Pons (tissue), 1 donor: ENCODE measurements at regions not wholly inside any gene's neighbourhood (a gene's known extent, or its start where the extent isn't known, plus 50 kb on each side); places are given as distances from the start of the nearest gene placed in this dataset.
"Not testable (repeated sequence)": the region's sequence is repeated elsewhere in the genome, so short reads cannot be mapped to it uniquely, and the experiment has no call there.

Experiments
- DNase-seq: peaks from one replicate; pipeline ENCODE4 v3.0.0-alpha.2; 2016; ENCODE audit warnings: low spot score

DNA sequence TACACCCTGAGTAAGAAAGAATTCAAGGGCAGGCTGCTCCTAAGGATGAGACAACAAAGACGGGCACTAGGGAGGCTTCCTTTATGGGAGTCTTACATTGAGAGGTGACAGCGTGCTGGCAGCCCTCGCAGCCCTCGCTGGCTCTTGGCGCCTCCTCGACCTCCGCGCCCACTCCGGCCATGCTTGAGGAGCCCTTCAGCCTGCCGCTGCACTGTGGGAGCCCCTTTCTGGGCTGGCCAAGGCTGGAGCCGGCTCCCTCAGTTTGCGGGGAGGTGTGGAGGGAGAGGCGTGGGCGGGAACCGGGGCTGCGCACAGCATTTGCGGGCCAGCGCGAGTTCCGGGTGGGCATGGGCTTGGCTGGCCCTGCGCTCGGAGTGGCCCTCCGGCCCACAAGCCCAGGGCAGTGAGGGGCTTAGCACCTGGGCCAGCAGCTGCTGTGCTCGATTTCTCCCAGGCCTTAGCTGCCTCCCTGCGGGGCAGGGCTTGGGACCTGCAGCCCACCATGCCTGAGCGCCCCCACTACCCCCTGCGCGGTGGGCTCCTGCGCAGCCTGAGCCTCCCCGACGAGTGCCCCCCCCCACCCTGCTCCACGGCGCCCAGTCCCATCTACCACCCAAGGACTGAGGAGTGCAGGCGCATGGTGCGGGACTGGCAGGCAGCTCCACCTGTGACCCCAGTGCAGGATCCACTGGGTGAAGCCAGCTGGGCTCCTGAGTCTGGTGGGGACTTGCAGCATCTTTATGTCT is 75.3 kb downstream of the BARX1 start:
- DNase-seq: not testable (repeated sequence)

DNA sequence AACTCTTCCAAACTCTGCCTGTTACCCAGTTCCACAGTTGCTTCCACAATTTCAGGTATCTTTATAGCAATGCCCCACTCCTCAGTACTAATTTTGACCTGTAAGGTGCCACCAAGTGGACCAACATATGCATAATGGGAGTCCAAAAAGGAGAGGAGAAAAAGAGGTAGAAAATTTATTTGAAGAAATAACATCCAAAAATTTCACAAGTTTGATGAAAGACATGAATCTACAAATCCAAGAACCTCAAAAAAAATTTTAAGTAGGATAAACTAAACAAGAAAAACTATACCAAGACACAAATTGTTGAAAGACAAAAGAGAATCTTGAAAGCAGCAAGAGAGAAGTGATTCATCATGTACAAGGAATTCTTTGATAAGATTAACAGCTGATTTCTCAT is 79.8 kb downstream of the BARX1 start:
- DNase-seq: no peak

DNA sequence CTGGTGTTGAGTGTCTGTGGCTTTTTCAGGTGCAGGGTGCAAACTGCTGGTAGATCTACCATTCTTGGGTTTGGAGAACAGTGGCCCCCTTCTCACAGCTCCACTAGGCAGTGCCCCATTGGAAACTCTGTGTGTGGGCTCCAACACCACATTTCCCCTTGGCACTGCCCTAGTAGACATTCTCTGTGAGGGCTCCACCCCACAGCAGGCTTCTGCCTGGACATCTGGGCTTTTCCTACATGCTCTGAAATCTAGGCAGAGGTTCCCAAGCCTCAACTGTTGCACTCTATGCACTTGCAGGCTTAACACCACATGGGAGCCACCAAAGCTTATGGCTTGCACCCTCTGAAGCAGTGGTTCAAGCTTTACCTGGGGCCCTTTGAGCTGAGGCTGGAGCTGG is 80.9 kb downstream of the BARX1 start:
- no peak for DNase-seq

DNA sequence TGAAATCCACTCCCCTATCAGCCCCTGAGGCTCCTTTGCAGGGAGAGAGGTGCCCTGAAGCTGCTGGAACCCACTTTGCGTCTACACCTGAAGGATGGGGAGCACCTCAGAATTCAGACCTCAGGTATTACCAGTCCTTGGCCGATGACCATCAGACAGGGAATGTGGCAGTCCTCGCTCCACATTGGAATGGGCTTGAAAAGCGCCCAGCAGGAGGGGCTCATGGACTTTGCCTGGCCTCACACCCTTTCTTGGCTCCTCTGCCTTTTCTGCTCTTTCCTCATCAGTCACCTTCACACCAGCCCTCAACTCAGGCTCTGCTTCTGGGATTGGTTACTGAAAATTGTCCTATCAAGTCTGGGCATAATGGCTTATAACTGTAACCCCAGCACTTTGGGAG is 83.9 kb downstream of the BARX1 start:
- no peak for DNase-seq

DNA sequence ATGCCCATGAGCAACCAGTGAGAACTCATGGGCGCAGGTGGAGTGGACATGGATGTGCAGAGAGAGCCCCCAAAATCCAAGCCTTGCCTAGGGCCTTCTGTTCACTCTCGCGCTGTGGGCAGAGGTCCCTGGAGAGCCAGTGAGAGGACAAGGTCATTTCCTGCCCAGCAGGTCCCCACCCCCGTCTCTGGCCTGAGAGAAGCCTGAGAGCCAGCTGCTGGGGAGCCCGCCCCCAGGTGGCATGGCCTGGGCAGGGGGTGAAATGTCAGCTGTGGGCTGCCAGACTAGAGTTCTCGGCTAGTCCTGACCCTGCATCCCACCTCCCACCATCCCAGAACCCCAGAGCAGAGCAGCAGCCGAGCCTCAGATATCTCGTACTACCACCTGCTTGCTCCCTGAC is 85.3 kb downstream of the BARX1 start:
- no peak for DNase-seq

DNA sequence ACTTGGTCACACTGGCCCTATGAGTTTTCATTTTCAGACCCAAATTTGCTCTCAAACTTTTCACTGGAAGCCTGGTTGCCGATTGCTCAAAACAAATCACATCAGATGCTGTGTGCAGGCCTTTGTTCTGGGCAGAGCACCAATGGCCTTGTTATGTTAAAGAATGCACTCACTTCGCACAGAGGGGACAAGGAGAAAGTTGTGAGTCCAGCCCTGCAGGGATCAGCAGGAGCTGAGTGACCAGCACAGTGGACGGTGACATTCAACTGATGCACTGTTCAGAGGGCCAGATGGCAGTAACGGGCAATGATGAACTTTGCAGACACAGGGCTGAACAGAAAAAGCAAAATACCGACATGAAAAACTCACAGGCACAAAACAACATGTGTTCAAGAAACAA is 86.1 kb downstream of the BARX1 start:
- DNase-seq: no peak

DNA sequence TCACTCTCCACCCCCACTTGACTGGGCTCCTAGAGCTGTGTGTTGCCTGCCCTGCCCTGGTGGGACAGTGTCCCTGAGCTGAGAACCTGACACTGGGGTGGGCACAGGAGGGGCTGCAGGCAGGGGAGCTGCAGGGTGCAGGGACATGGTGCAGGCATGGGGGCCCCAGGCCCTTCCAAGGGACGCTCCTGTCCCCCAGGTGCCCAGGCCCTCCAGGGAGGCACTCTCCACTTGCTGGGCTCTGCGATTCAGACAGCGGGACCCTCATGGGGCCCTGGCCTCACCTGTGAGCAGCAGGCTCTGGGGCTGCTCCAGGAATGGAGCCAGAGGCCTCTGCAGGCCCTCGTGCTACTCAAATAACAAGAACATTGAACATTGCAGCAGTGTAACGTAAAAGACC is 89.4 kb downstream of the BARX1 start:
- DNase-seq: no peak

DNA sequence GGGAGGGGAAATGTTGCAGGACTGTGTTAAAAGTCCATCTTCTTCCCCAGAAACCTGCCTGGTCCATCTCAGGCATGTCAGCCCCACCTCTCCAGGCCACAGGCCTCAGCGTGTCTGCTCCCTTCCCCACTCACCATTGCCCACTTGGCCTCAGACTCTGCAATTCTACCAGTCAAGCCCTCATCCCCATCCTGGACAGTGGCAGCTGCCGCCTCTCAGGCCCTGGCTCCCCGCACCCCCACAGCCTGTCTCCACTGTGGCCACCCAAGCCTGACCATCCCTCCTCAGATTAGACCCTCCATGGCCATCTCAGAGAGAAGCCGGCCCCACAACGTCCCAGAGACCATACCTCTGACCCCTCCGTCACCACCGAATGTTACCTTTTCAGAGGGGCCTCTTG is 89.9 kb downstream of the BARX1 start:
- no peak for DNase-seq

DNA sequence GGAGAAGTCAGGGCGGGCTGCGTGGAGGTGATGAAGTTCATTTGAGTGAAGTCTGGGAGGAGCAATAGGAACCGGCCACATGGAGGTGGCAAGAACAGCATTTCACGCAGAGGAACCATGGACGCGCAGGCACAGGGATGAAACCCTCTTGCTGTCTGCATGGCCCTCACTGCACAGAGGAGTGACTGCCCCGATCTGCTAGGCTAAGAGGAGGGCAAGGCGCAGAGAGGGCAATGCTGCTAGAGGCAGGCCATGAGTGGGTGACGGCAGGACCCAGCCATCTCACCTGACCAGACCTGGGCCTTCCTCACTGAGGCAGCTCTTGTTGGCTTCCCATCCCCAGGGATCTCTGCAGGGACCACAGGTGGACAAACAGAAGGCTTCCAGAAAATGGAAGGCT is 90.3 kb downstream of the BARX1 start:
- DNase-seq: no peak

DNA sequence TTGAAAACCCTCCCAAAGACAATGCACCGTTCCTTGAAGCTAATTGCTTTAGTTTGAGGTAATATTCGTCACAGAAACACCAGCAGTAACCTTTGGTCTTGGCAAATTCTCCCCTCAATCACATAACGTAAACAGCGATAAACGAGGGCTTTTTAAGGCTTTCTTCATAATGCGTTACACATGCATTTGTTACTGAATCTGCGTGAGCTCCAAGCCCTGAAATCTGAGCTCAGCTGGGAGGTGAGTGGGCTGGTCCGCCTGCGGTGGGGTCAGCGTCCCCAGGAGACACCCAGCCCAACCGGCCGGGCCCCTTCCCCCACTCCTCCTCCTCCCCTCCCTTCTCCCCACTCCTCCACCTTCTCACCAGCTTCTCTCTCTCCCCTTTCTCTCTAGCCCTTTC is 91.1 kb downstream of the BARX1 start:
- no peak for DNase-seq

DNA sequence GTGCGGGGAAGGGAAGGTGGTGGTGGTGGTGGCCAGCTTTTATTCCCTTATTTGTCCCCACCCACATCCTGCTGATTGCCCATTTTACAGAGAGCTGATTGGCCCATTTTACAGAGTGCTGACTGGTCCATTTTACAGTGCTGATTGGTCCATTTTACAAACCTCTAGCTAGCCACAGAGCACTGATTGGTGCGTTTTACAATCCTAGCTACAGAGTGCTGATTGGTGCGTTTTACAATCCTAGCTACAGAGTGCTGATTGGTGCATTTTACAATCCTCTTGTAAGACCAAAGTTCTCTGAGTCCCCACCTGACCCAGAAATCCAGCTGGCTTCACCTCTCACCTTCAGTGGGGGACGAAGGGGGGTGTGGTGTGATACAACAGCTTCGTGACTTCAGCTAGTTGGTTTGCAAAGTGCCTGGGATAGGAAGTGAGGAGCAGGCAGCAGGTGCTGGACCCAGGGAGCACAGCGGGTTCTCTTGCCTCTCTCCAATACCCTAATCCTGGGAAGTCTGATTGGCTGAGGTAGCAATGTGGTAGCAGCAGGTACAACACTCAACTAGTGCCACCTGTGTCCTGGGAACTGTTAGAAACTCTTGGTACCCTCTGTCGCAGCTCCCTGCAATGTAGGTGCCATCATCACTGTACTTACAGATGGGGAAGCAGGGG is 92.1 kb downstream of the BARX1 start:
- DNase-seq: no peak

DNA sequence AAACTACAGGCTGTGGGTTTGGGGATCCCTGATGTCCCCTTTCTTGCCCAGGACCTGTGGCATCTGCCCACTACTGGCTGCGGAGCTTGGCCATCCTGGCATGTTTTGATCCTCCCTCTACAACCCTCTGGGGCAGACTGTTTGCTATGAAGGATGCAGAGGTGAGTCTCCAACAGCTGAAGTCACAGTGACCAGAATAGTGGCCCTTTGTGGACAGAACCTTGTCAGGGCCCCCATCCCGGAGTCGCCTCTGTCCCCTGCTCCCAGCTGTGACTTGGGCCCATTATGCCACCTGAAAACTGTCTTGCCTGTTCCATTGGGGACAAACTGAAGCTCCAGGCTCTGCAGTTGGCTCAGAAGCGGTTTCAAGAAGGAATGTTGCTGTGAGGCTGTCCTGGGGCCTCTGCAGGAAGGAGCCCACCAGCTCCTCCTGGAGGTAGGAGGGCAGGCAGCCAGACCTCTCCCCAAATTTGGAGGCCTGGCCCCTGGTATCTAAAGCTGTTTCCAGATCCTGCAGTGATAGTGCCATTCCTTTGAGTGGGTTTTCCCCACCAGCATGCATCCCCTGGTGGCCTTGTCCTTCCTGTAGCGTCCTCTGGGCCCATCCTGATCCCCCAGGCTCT is 93.3 kb downstream of the BARX1 start:
- DNase-seq: no peak

DNA sequence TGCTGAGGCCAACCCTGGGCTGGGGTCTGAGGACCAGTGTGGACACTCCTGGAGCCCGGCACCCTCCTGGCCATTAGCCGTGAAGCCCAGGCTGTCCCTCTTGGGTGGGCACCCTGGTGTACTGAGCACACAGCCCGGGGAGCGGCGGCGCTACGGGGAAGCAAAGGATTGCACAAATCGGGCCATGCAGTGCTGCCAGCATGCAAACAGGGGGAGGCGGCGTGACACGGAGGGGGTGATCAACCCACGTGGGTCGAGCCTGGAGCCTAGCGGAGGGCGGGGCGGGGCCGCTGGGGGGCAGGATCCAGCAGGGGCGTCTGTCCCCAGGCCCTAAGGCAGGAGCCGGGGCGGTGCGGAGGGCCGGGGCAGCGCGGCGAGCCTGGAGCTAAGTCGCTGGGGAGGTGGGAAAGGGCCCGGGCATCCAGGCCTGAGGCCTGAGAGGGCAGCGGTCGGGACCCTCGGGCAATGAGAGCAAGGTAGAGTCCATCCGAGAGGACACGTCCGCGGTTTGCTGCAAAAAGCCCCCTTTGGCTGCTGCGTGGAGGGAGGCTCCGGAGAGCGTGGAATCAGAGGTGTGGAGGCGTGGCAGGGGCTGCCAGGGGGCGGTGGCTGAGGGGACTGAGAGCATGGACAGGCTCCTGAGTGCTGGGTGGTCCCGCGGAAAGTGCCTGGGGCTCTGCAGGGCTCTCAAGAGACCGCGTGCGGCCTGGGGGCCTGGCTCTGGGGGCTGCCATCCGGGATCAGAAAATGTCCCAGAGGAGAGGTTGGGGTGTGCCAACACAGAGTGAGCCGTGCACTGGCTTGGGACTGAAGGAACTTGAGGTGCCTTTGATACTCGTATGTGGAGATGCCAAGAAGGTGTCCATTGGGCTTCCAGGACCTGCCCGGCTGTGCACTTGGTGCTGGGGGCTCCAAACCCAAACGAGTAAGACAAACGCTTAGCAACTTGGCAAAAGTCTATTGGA is 94.2 kb downstream of the BARX1 start:
- no peak for DNase-seq

DNA sequence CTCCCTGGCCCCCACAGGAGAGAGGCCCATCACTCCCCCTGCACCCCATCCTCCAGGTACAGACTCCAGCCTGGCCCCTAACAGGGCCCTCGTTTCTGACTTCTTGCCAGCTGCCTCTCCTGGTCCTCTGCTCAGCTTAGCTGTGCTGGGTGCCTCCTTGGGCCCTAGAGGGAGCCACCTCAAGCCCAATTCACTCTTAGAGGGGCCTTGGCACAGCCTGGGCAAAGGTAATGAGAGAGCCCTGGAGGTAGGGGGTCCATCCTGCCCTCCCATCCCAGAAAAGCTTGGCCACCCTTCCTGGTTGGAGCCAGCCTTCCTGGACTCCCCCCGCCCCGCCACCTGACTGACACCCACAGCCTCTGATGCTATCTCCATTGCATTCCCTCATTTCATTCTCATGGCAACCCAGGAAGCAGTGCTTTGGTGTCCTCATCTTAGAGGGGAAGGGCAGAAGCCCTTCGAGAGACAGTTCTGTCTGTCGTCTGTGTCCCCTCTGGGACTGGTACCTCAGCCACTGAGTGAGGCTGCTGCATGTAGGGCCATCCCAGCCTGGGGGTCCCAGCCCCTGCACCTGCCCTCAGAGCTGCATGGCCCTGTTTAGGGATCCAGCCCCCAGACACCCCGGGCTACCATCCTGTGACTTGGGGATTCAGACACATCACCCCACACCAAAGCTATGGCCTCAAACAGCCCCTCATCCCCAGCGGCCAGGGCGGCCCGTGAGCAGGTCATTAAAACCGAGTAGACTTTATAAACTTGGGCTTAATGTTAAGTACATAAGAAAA is 95.5 kb downstream of the BARX1 start:
- DNase-seq: no peak

DNA sequence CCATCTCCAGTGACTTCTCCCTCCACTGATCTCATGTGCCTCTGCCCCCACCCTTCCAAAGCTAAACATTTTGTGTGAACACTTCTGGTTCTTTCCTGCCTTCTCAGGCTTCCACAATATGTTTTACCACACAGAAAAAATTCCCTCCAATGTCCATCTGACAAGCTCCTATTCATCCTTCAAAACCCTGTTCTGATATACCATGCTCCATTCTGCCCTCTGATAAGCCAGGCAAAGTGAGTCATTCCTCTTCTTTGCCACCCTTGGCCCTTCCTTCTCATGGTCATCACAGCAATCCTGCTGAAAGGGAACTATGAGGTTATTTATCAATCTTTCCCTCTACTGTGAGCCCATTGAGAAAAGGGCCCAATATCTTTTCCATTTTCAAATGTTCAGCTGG is 97.6 kb downstream of the BARX1 start:
- DNase-seq: no peak

DNA sequence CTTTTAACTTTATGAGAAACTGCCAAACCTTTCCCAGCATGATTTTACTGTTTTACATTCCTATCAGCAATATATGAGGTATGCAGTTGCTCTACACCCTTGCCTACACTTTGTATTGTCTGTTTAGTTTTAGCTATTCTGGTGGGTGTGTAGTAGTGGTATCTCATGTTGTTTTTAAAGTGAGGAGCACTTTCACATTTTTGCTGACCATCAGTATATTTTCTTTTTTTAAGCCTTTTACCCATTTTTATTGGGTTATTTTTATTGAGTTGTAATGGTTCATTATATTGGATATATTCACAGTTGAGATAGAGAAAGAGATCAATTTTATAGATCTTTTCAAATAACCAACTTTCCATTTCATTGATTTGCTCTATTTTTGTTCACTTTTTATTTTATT is 102.4 kb downstream of the BARX1 start:
- no peak for DNase-seq

DNA sequence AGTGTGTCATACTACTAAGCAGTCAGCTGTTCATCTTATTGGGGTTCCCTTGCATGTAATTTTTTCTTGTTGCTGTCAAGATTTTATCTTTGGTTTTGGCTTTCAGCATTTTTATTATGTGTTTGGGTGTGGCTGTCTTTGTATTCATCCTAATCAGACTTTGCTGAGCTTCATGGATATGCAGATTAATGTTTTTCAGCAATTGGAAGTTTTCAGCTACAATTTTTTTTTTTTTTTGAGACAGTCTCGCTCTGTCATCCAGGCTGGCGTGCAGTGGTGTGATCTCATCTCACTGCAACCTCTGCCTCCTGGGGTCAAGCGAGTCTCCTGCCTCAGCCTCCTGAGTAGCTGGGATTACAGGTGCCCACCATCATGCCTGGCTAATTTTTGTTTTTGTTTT is 108.8 kb downstream of the BARX1 start:
- no peak for DNase-seq

DNA sequence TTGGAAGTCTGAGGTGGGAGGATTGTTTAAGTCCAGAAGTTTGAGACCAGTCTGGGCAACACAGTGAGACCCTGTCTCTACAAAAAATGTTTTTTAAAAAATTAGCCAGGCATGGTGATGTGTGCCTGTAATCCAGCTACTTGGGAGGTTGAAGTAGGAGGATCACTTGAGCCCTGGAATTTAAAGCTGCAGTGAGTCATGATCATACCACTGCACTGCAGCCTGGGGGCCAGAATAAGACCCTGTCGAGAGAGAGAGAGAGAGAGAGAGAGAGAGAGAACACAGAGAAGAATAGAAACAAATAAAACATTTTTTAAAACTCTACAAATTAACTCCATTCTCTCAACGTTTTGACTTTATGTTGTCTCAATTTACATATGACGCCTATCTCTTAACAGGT is 111.8 kb downstream of the BARX1 start:
- no peak for DNase-seq

DNA sequence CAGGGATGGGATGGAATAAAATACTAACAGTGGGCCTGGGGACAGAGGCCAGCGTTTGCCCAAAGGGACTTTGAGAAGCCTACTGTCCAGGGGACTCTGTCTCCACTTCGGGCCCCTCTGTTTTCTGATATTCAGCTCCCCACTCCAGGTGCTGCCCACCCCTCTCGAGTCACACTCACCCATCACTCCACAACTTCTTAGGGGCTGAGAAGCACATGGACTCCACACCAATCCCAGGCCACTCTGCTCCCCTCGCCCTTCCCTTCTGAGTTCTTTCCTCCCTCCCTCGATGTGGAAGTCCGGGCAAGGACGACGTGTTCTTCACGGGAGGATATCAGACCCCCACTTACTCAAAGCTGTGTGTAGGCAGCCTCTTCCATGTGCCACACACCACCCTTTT is 124.5 kb downstream of the BARX1 start:
- no peak for DNase-seq

DNA sequence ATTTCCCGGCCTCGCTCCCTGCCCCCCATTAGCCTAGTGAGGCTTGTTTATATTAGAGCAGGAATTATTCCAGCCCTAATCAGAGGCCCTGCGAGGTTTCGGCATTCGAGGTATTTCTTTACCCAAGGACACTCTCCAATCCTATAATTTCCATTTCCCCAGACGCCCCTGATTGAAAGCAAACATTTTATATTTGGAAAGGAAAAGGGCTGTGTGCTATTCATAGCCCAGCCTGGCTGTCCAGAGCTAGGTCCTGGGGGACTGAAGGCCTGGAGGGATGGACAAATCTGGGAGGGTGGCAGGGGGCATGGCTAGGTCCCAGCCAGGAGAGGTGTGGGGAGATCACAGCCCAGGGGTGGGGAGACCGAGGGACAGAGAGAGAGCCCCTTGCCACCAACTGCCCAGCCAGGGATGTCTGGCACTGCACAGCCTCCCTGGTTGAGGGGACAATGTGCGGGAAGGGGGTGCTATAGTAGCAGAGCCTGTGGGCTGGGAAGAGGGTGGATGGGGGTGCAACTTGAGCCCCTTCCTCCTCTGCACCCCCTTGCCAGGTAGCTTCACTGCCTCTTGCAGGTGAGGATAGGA is 125.1 kb downstream of the BARX1 start:
- no peak for DNase-seq
